Right atrium auricular region (tissue), 2 donors: ENCODE measurements at regions not wholly inside any gene's neighbourhood (a gene's known extent, or its start where the extent isn't known, plus 50 kb on each side); places are given as distances from the start of the nearest gene placed in this dataset.

ENCODE experiments used
- DNase-seq: peaks from one replicate; pipeline ENCODE4 v3.0.0-alpha.2; 2019; ENCODE audit warnings: low spot score
- H3K27ac ChIP-seq, 2 donors: fragments of 200-600 bp; sonication (generic); 1 replicate in 1 of 2; 2 replicates in 1 of 2; pipeline ENCODE4 v1.5.1; 2016 to 2019
- H3K27me3 ChIP-seq, 2 donors: fragments of 200-600 bp; sonication (generic); one replicate each; pipeline versions ENCODE4 v1.5.1 to v1.6.0; 2017 to 2019
- H3K36me3 ChIP-seq: fragments of 200-600 bp; sonication (generic); one replicate; pipeline ENCODE4 v1.5.1; 2016
- H3K4me1 ChIP-seq, 2 donors: fragments of 200-600 bp; sonication (generic); one replicate each; pipeline versions ENCODE4 v1.5.1 to v1.6.0; 2017 to 2019
- H3K4me3 ChIP-seq, 2 donors: fragments of 200-600 bp; sonication (generic); 1 replicate in 1 of 2; 2 replicates in 1 of 2; pipeline ENCODE4 v1.5.1; 2017 to 2019; ENCODE audit warnings: mild to moderate bottlenecking in 1 of 2, moderate library complexity in 1 of 2
- H3K9me3 ChIP-seq, 2 donors: fragments of 200-600 bp; sonication (generic); one replicate each; pipeline ENCODE4 v1.5.1; 2019
- CTCF ChIP-seq, 2 donors: fragments of 200-600 bp; sonication (generic); IDR thresholded peaks; one replicate each; pipeline ENCODE4 v1.5.1; 2019; ENCODE audit warnings: antibody characterized with exemption in 2 of 2

GRCh38 chr1:29869802-29870201, 633.5 kb downstream of the PTPRU start:
- no peaks in the 10 kb centered on the region for H3K36me3 ChIP-seq
- no peak overlapping the region for H3K4me3 ChIP-seq
- no peak for TF ChIP-seq CTCF (IDR thresholded peaks at IDR 0.05)
- peaks cover 0 to 5% of the 10 kb centered on the region in 2 donors for H3K9me3 ChIP-seq
- peaks cover 0 to 2% of the 10 kb centered on the region in 2 donors for H3K27me3 ChIP-seq
- H3K4me1 ChIP-seq = no peaks in the 10 kb centered on the region
- no peak overlapping the region for H3K27ac ChIP-seq
- no peak for DNase-seq

GRCh38 chr1:29868944-29869343, 632.6 kb downstream of the PTPRU start:
- H3K36me3 ChIP-seq = no peaks in the 10 kb centered on the region
- H3K27me3 ChIP-seq = peaks cover 0 to 2% of the 10 kb centered on the region in 2 donors
- no peaks in the 10 kb centered on the region for H3K4me1 ChIP-seq
- H3K27ac ChIP-seq = no peak overlapping the region
- TF ChIP-seq CTCF (IDR thresholded peaks at IDR 0.05) = no peak
- peaks cover 0 to 5% of the 10 kb centered on the region in 2 donors for H3K9me3 ChIP-seq
- DNase-seq = no peak
- no peak overlapping the region for H3K4me3 ChIP-seq

- Histone ChIP-seq H3K36me3 (no peaks in the 10 kb centered on the region), H3K27ac (no peak overlapping the region), H3K4me1 (no peaks in the 10 kb centered on the region), H3K27me3 (peaks cover 0 to 2% of the 10 kb centered on the region in 2 donors), H3K9me3 (peaks cover 0 to 5% of the 10 kb centered on the region in 2 donors), H3K4me3 (no peak overlapping the region)
- no peak for TF ChIP-seq CTCF (IDR thresholded peaks at IDR 0.05)
- no peak for DNase-seq
Observed at GRCh38 chr1:29868096-29868495, 631.8 kb downstream of the PTPRU start.

- no peaks in the 10 kb centered on the region for H3K36me3 ChIP-seq
- no peaks in the 10 kb centered on the region for H3K4me1 ChIP-seq
- no peak for DNase-seq
- no peaks in the 10 kb centered on the region for H3K27me3 ChIP-seq
- no peak overlapping the region for H3K27ac ChIP-seq
- TF ChIP-seq CTCF (IDR thresholded peaks at IDR 0.05) = no peak
- H3K9me3 ChIP-seq = peaks cover 0 to 18% of the 10 kb centered on the region in 2 donors
- no peak overlapping the region for H3K4me3 ChIP-seq
Observed at GRCh38 chr1:29865051-29865450, 628.7 kb downstream of the PTPRU start.

- Histone ChIP-seq H3K36me3 (no peaks in the 10 kb centered on the region), H3K4me3 (no peak overlapping the region), H3K27me3 (no peaks in the 10 kb centered on the region), H3K27ac (no peak overlapping the region), H3K9me3 (peaks cover 0 to 13% of the 10 kb centered on the region in 2 donors), H3K4me1 (no peaks in the 10 kb centered on the region)
- no peak for TF ChIP-seq CTCF (IDR thresholded peaks at IDR 0.05)
- DNase-seq = no peak
Observed at GRCh38 chr1:29864431-29865022, 628.2 kb downstream of the PTPRU start.

- Histone ChIP-seq H3K27me3 (no peaks in the 10 kb centered on the region), H3K9me3 (peaks cover 0 to 13% of the 10 kb centered on the region in 2 donors), H3K27ac (no peak overlapping the region), H3K4me1 (peaks cover 0 to 15% of the 10 kb centered on the region in 2 donors), H3K4me3 (no peak overlapping the region), H3K36me3 (no peaks in the 10 kb centered on the region)
- TF ChIP-seq CTCF (IDR thresholded peaks at IDR 0.05) = no peak
- DNase-seq = no peak
Observed at GRCh38 chr1:29861922-29862321, 625.6 kb downstream of the PTPRU start.
